ENCODE measurements at regions not wholly inside any gene's neighbourhood (a gene's known extent, or its start where the extent isn't known, plus 50 kb on each side); places are given as distances from the start of the nearest gene placed in this dataset.

DNA sequence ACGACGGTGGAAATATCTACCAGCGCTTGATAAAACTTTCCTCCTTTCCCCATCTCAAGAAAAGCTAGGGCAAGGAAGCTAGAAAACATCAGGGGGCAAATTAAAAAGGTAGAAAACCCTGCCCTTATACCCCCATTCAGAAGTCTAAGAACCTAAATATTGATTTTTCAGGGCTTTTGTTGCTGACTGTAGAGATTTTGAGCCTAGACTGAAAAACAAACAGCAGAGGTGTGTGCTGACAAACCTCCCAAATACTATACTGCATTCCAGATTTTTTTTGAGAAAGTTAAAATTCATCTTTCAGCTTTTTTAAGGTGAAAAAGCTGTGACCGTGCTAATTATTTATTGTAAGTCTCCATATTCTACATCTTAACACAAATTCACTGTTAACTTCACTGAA lies 478.3 kb upstream of the SOX5 start:
- POLR2A ChIA-PET: no interaction called here
- no peak overlapping the region for H2AFZ ChIP-seq (ENCODE audit: low read depth, low read length, poor library complexity, severe bottlenecking)

DNA sequence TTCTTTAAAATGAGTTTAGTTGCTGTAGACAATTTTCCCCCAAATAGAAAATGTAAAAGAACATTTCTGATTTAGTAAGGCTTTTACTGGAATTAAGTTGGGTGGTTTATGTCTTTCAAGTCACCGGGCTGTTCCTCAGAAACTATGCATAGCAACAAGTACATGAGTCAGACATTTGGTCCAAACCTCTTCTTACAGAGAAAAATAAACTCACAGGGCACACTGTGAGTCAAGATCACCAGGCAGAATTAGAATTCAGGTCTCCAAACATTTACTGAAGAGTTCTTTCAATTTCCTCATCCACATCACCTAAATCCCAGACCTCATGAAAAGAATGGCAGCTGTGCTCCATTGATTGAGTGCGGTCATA lies 476.1 kb upstream of the SOX5 start:
- no peak overlapping the region for H3K4me3 ChIP-seq (replicated peaks in 1 of 2; ENCODE audit: low read depth in 1 of 2, low read length in 2 of 2)
- no peaks in the 10 kb centered on the region for H3K36me3 ChIP-seq (ENCODE audit: control insufficient read depth in 1 of 2, insufficient read depth in 2 of 2, low read length in 2 of 2)
- no peak overlapping the region for H2AFZ ChIP-seq (ENCODE audit: low read depth, low read length, poor library complexity, severe bottlenecking)
- no TSS peak for BruUV-seq (replicated peaks)
- no peak overlapping the region for H3K27ac ChIP-seq (ENCODE audit: low read depth, low read length)
- H3K79me2 ChIP-seq (ENCODE audit: insufficient read depth, low read length): no peaks in the 10 kb centered on the region
- intact Hi-C loops (cut with micrococcal nuclease): no loop called here
- ChIA-PET RAD21 (ENCODE audit: low non-redundant PET in 1 of 2, low total read pairs in 2 of 2, uncharacterized antibody in 2 of 2, unreplicated experiment in 2 of 2) (no interaction called here), POLR2A (no interaction called here), CTCF (no interaction called here)
- DNase-seq (ENCODE audit: low read depth, low spot score) (no peak), ATAC-seq (no peak)
- H3K9me2 ChIP-seq (ENCODE audit: insufficient read depth): no peaks in the 10 kb centered on the region
- H3K4me1 ChIP-seq (ENCODE audit: control insufficient read depth in 1 of 2, insufficient read depth in 2 of 2, low read length in 2 of 2): no peaks in the 10 kb centered on the region
- H3K27me3 ChIP-seq (ENCODE audit: insufficient read depth, low read length): no peaks in the 10 kb centered on the region
- no peaks in the 10 kb centered on the region for H4K20me1 ChIP-seq (ENCODE audit: insufficient read depth)
- H3K9me3 ChIP-seq (ENCODE audit: control insufficient read depth in 1 of 2, insufficient read depth in 1 of 2, low read depth in 1 of 2, low read length in 2 of 2): peaks cover 6 to 23% of the 10 kb centered on the region in 2 experiments; a peak in 2 of 4 replicates
- H3K9ac ChIP-seq (ENCODE audit: low read length): no peak overlapping the region
- H3K4me2 ChIP-seq (ENCODE audit: low read length): no peak overlapping the region
- TF ChIP-seq CBX3 (IDR thresholded peaks at IDR 0.05; ENCODE audit: low read depth) (no peak), JUND (IDR thresholded peaks at IDR 0.05) (no peak), POLR2AphosphoS5 (IDR thresholded peaks at IDR 0.05; ENCODE audit: low read depth, low read length) (no peak), ZNF274 (IDR thresholded peaks at IDR 0.05; ENCODE audit: low read depth, low read length) (no peak), EZH2phosphoT487 (IDR thresholded peaks at IDR 0.05; ENCODE audit: borderline replicate concordance) (no peak), SP1 (IDR thresholded peaks at IDR 0.05; ENCODE audit: low read depth) (no peak), ZFX (IDR thresholded peaks at IDR 0.05) (no peak), TCF7L2 (IDR thresholded peaks at IDR 0.05; ENCODE audit: borderline replicate concordance, extremely low read depth, insufficient read depth, insufficient read length) (no peak), EZH2 (IDR thresholded peaks at IDR 0.05) (no peak), SIN3A (IDR thresholded peaks at IDR 0.05; ENCODE audit: low read depth) (no peak), POLR2A (IDR thresholded peaks at IDR 0.05; ENCODE audit: borderline replicate concordance, extremely low read depth, insufficient read depth, insufficient read length) (no peak), ELF1 (IDR thresholded peaks at IDR 0.05; ENCODE audit: borderline replicate concordance, low read depth) (no peak)
- TF ChIP-seq, protein P1, sequence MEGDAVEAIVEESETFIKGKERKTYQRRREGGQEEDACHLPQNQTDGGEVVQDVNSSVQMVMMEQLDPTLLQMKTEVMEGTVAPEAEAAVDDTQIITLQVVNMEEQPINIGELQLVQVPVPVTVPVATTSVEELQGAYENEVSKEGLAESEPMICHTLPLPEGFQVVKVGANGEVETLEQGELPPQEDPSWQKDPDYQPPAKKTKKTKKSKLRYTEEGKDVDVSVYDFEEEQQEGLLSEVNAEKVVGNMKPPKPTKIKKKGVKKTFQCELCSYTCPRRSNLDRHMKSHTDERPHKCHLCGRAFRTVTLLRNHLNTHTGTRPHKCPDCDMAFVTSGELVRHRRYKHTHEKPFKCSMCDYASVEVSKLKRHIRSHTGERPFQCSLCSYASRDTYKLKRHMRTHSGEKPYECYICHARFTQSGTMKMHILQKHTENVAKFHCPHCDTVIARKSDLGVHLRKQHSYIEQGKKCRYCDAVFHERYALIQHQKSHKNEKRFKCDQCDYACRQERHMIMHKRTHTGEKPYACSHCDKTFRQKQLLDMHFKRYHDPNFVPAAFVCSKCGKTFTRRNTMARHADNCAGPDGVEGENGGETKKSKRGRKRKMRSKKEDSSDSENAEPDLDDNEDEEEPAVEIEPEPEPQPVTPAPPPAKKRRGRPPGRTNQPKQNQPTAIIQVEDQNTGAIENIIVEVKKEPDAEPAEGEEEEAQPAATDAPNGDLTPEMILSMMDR (IDR thresholded peaks at IDR 0.05 in 2 of 3, conservative IDR thresholded peaks at IDR 0.05 in 1 of 3; ENCODE audit: borderline replicate concordance in 1 of 3, insufficient read depth in 1 of 3, low read depth in 2 of 3, low read length in 2 of 3): no peak
- TF ChIP-seq, protein P2, sequence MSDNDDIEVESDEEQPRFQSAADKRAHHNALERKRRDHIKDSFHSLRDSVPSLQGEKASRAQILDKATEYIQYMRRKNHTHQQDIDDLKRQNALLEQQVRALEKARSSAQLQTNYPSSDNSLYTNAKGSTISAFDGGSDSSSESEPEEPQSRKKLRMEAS (IDR thresholded peaks at IDR 0.05): no peak
- TF ChIP-seq, protein P3, sequence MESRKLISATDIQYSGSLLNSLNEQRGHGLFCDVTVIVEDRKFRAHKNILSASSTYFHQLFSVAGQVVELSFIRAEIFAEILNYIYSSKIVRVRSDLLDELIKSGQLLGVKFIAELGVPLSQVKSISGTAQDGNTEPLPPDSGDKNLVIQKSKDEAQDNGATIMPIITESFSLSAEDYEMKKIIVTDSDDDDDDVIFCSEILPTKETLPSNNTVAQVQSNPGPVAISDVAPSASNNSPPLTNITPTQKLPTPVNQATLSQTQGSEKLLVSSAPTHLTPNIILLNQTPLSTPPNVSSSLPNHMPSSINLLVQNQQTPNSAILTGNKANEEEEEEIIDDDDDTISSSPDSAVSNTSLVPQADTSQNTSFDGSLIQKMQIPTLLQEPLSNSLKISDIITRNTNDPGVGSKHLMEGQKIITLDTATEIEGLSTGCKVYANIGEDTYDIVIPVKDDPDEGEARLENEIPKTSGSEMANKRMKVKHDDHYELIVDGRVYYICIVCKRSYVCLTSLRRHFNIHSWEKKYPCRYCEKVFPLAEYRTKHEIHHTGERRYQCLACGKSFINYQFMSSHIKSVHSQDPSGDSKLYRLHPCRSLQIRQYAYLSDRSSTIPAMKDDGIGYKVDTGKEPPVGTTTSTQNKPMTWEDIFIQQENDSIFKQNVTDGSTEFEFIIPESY (IDR thresholded peaks at IDR 0.05; ENCODE audit: extremely low read depth, insufficient replicate concordance, low read length): no peak

More for the DNA sequence above, 478.3 kb upstream of the SOX5 start:
- no peaks in the 10 kb centered on the region for H3K36me3 ChIP-seq (ENCODE audit: control insufficient read depth in 1 of 2, insufficient read depth in 2 of 2, low read length in 2 of 2)
- intact Hi-C loops (cut with micrococcal nuclease): no loop called here
- no peak for ATAC-seq
- H3K4me1 ChIP-seq (ENCODE audit: control insufficient read depth in 1 of 2, insufficient read depth in 2 of 2, low read length in 2 of 2): no peaks in the 10 kb centered on the region
- RAD21 ChIA-PET (ENCODE audit: low non-redundant PET in 1 of 2, low total read pairs in 2 of 2, uncharacterized antibody in 2 of 2, unreplicated experiment in 2 of 2): no interaction called here
- no peak overlapping the region for H3K9ac ChIP-seq (ENCODE audit: low read length)
- BruUV-seq (replicated peaks): no TSS peak
- no peaks in the 10 kb centered on the region for H3K9me2 ChIP-seq (ENCODE audit: insufficient read depth)
- H3K9me3 ChIP-seq (ENCODE audit: control insufficient read depth in 1 of 2, insufficient read depth in 1 of 2, low read depth in 1 of 2, low read length in 2 of 2): peaks cover 0 to 19% of the 10 kb centered on the region in 2 experiments; a peak in 2 of 4 replicates
- H3K4me2 ChIP-seq (ENCODE audit: low read length): no peak overlapping the region
- no peak overlapping the region for H3K4me3 ChIP-seq (replicated peaks in 1 of 2; ENCODE audit: low read depth in 1 of 2, low read length in 2 of 2)
- TF ChIP-seq, protein P2 (IDR thresholded peaks at IDR 0.05): no peak
- TF ChIP-seq CBX3 (IDR thresholded peaks at IDR 0.05; ENCODE audit: low read depth): no peak
- TF ChIP-seq RAD21 (IDR thresholded peaks at IDR 0.05; ENCODE audit: low read depth): no peak
- H3K79me2 ChIP-seq (ENCODE audit: insufficient read depth, low read length): no peaks in the 10 kb centered on the region
- no peak overlapping the region for H3K27ac ChIP-seq (ENCODE audit: low read depth, low read length)
- no peaks in the 10 kb centered on the region for H4K20me1 ChIP-seq (ENCODE audit: insufficient read depth)
- CTCF ChIA-PET: no interaction called here
- DNase-seq (ENCODE audit: low read depth, low spot score): no peak
- H3K27me3 ChIP-seq (ENCODE audit: insufficient read depth, low read length): no peaks in the 10 kb centered on the region

All from HCT116 (cell line).